Fibroblast of pulmonary artery (primary cell): ENCODE measurements at regions not wholly inside any gene's neighbourhood (a gene's known extent, or its start where the extent isn't known, plus 50 kb on each side); places are given as distances from the start of the nearest gene placed in this dataset.

Experiments used
- DNase-seq: peaks from one replicate; pipeline ENCODE4 v3.0.0-alpha.2; 2010; ENCODE audit warnings: low read depth
- H3K4me3 ChIP-seq: replicated peaks from 2 replicates; pipeline ENCODE4 v1.5.1; 2011; ENCODE audit warnings: low read depth, mild to moderate bottlenecking, control low read depth, low read length, moderate library complexity
- TF ChIP-seq, protein P1 (sequence below): IDR thresholded peaks from 2 replicates; pipeline ENCODE4 v1.5.1; 2011; ENCODE audit warnings: mild to moderate bottlenecking, control low read depth, low read length, inconsistent platforms; ENCODE audit errors: missing control alignments

DNA sequence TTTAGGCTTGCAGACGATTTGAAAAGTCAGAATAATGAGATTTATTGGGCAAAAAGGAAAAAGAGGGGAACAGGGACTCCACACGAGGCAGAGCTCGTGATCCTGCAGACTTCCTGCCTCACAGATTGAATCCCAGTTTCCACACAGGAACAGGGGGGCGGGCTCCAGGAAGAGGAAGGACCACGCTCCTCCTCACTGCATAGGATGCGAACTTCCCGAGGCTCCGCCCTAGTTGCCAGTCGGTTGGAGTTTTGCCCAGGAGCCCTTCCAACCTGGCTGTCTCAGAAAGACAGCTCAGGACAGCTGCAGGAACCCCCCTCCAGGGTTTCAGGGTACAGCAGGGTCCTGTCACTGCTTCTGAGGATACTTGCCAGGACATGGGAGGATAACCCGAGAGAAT is 488.3 kb upstream of the ADARB2 start:
- no peak overlapping the region for H3K4me3 ChIP-seq
- TF ChIP-seq, protein P1, sequence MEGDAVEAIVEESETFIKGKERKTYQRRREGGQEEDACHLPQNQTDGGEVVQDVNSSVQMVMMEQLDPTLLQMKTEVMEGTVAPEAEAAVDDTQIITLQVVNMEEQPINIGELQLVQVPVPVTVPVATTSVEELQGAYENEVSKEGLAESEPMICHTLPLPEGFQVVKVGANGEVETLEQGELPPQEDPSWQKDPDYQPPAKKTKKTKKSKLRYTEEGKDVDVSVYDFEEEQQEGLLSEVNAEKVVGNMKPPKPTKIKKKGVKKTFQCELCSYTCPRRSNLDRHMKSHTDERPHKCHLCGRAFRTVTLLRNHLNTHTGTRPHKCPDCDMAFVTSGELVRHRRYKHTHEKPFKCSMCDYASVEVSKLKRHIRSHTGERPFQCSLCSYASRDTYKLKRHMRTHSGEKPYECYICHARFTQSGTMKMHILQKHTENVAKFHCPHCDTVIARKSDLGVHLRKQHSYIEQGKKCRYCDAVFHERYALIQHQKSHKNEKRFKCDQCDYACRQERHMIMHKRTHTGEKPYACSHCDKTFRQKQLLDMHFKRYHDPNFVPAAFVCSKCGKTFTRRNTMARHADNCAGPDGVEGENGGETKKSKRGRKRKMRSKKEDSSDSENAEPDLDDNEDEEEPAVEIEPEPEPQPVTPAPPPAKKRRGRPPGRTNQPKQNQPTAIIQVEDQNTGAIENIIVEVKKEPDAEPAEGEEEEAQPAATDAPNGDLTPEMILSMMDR, result no peak
- DNase-seq, result no peak

DNA sequence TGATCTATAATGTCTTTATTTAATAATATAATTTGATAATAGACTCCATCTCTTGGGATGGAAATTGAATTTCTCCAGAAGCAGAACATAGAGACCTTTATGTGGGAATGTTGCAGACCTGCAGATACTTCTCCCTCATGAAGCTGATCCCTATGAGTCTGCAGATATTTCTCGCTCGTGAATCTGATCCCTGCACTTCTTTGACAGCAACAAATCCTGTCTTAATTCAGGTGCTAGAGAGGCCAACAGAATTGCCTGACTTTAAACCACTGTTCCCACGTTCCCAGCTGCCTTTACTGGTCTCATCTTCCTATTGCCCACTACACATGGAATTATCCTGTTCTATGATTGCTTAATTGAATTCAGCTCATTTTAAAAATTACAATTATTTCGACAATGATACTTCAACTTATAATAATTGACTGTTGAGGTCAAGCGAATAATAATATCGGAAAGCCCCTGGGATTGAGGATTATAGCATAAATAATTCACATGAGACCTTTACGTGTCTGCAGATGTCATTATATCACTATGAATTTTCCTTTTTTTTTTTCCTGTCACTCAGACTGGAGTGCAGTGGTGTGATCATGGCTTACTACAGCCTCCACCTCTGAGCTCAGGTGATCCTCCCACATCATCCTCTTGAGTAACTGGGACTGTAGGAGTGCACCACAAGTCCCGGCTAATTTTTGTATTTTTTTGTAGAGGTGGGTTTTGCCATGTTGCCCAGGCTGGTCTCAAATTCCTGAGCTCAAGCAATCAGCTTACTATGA is 486.4 kb upstream of the ADARB2 start:
- TF ChIP-seq, protein P1, result no peak
- no peak for DNase-seq
- no peak overlapping the region for H3K4me3 ChIP-seq

DNA sequence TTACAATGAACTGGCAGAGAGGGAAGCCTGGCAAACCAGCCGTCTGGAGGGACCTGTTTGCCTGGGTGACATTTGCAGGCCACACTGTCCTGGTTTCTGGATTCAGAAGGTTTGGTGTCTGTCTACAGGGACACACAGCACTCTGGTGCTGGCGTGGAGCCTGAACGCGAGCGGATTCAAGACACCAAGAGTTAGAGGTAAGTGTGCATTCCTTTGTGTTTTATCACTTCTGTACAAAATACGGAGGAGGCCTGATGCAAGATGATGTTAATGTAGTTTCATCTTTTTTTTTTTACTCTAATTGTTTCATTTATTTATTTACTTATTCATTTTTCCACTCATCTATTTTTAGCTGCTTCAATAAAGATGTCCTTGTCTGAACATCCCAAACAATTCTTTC is 485.3 kb upstream of the ADARB2 start:
- no peak for DNase-seq
- TF ChIP-seq, protein P1, result no peak
- no peak overlapping the region for H3K4me3 ChIP-seq

DNA sequence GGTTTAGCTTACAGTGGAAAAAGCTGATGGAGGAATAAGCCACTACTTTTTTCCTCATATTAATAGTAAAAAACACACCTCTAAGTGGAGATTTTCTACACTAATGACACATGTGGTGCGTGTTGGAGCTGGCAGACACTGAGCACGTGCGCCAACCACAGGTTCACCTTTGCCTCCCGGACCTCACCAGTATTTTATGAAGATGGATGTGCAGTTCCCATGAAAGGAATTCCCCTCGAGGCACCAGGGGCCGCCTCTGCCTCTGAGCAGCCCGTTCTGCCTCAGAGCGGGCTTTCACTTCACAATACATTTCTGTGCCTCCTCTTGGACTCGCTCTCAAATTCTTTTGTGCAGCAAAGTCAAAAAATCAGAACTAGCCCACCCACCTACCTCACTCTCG is 477.5 kb upstream of the ADARB2 start:
- no peak for DNase-seq
- TF ChIP-seq, protein P1, result no peak
- no peak overlapping the region for H3K4me3 ChIP-seq

DNA sequence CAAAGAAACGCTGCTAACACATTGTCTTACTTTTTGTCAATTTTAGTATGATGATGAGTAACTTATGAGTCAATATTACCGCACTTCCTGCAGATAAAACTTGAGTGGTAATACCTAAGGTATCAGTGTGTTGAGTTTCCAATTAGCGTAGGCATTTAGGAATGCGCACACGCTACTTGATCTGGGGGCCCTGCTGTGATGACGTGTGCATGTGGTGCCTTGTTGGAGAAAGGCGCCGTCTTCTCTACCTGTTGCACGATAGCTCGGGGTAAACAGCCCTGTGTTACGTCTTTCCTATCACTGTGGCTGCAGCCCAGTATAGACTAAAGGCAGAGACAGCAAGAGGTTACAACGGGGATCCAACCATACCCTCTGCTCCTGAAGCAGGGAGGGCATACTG is 476.8 kb upstream of the ADARB2 start:
- H3K4me3 ChIP-seq, result no peak overlapping the region
- TF ChIP-seq, protein P1, result no peak
- DNase-seq, result peak; percentile 2

DNA sequence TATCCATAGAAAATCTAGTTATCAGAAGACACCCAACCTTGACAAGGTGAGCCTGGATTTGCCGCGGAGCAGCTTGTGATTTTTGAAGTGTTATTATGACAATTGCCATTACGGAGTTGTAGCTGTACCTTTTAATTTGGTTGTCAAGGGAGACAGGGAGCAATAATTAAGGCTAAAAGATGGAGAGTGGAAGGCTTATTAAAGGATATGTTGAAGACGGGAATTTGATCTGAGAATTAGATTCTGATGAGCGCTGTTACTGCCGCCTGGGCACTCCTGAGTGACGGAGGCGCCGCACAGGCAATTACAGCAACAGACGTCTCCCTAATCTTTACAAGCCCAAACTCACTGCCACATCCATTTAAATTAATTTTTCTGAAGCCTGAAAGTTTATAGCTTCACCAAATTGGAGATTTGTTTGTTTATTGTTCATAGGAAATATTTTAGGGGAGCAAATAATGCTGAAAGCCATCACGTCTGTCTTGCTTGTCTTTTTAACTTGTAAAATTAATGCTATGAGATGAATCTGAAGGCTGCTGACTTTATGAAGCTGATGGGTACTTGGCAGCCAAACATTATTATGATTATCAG is 475.0 kb upstream of the ADARB2 start:
- H3K4me3 ChIP-seq, result no peak overlapping the region
- no peak for DNase-seq
- TF ChIP-seq, protein P1, result no peak

DNA sequence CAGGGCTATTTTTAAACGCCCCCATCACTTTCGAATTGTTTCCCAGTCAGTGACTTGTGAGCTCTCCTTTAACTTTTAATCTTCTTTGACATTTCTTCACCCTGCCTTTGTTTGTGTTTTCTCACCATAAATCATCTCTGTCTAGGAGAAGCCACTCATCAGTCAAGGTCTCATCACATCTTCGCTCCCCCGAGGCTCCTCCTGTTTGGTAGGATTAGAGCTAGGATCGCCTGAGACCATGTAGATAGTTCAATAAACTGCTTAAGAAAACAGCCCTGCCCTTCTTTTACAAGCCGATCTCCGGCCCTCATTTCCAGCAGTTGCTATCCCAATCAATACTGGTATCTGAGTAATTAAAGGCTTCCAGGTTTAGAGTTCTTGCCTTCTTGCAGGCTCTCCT is 472.8 kb upstream of the ADARB2 start:
- no peak for DNase-seq
- no peak overlapping the region for H3K4me3 ChIP-seq
- TF ChIP-seq, protein P1, result no peak
